Stimulated activated CD4-positive, alpha-beta T cell treated with anti-CD3 and anti-CD28 coated beads, Interleukin-1b, Interleukin-23, amount 100 ng/mL, for 1 hour (primary cell): ENCODE measurements at regions not wholly inside any gene's neighbourhood (a gene's known extent, or its start where the extent isn't known, plus 50 kb on each side); places are given as distances from the start of the nearest gene placed in this dataset.

Source experiments
- DNase-seq, 2 donors: peaks; one replicate each; pipeline ENCODE4 v3.0.0-alpha.2; 2020; ENCODE audit warnings: low read depth in 2 of 2

- DNase-seq: no peak
Measured at GRCh38 chr6:19736066-19736465, 101.1 kb upstream of the ID4 start.

GRCh38 chr6:19738010-19738409, 99.2 kb upstream of the ID4 start:
- DNase-seq: no peak

DNA sequence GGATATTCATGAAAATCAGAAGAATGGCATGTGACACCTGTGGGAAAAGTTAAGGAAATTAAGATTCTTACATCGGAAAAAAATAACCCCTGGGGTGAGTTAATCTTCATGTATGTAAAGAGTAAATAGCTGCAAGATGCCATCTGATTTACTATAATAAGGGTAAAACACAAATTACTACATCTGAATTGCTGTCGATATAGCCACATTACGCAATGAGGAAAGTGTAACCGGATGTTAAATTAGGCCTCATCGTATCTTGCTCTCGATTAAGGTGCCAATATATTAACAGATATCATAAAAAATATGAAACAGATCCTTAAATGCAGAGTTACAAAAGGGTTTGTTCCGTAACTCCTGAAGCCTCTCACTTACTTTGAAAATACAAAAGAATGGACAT, 87.4 kb upstream of the ID4 start:
- no peak for DNase-seq

GRCh38 chr6:19752746-19753145, 84.4 kb upstream of the ID4 start:
- no peak for DNase-seq

DNA sequence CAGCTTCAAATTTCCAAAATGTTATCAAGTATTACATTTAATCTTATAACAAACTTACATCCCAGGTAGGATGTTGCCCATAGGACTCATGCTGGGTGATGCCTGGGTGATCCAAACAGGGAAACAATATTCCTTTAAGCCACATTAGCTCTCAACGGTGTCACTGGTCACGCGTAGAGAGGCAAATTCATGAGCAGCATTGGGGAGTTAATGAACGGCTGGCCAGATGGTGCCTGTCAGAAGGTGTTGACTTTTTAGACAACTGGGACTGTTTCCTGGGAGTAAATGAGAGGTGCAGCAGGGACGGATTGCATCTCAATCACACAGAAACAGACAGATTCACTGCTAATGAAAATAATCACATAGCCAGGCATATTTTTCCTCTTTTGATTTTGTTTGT, 83.3 kb upstream of the ID4 start:
- DNase-seq: no peak

DNA sequence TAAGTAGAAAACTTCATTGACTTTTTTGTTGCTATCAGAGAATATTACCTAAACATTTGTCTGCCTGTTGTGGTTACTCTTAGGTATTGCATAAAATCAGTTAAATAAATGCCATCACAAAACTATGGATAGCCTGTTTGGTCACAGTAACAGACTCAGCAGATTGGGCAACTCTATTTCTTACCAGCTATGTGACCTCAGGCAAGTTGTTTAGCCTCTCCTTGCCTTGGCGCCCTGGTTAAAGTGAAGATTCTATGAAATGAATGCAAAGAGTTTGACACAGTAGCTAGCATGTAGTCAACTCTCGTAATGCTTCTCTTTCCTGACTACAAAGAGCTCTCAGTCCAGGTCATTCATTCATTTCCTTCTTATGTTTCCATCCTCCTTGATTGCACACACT, 82.5 kb upstream of the ID4 start:
- DNase-seq: no peak

DNA sequence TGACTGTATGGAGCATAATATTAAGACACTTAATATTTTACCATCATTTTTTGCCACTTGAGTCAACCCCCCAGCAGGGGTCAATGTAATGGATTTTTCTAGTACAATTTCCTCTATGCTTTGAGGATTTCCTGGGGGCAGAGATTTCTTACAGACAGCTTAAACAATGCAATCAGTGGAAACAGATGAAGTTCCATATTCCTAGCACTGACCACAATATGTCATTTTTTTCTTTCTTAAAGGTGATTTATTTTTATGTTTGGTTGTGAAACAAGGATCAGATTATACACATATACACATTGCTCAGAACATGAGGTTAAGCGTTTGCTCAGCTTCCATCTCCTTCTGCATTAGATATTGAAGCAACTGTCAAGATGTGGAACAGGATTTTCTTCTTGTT, 82.0 kb upstream of the ID4 start:
- DNase-seq: no peak

DNA sequence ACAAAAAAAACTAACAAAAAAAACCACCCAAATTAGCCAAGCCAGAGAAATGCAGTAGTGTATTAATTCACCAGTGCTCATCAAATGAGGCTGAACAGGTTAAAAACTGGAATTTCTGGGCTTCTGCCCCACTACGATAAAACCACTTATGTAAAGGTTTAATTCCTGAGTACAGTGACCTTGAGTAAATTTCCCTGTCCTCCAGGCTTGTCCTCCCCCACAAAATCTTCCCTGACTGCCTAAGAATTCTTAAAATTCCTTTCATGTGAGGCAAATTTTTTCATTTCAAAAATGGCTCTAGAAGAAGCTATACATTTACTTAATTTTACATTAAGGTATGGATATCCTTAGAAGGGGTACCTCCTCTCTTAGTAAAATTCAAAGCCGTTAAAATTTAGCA, 80.1 kb upstream of the ID4 start:
- no peak for DNase-seq

DNA sequence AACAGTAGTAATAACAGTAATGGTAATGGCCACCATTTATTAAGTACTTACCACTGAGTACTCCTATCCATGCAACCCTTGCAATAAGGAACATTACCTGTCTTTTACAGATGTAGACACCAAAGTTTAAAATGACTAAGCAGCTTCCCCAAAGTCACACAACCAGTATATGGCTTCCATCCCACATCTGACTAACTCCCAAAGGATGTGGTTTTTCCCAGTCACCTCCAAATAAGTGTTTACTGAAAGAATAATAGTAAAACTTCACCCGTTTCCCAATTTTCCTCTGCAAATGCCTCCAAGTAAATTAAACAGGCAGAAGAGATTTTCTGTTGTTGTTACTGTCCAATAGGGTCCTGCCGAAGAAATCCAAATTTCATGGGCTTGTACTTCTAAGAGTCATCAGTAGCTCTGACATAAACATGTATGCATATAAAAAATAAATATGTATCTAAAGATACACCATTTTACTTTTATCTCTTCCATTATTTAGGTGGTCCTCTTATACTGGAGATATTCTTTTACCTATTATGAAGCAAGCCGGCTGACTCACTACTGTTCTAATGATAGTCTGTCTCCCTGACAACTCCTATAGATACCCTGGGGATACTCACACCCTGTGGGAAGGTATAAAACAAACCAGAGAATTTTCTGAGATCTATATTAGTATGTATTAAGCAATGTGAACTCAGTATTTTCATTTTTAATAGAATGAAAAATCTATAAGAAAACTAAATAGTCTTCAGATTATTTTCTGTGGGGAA, 77.9 kb upstream of the ID4 start:
- DNase-seq: no peak

DNA sequence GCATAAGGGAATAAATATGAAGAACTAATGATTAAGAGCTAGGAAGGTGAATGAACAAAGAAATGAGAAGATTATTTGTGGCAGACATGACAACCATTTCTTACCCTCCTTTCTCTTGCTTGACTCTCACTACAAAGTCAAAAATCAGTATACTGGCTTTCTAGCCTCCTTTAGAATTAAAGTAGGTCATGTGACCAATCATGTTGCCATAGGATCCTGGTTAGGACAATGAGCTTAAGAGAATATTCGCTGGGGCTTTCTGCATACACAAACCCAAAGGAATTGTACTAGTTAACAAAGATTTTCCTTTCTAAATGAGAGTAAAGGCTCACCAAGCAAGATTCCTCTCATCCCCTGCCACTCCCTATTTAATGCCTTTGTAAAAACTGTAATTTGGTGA, 76.0 kb upstream of the ID4 start:
- DNase-seq: no peak

- no peak for DNase-seq
Measured at GRCh38 chr6:19771753-19772336, 65.3 kb upstream of the ID4 start.

DNA sequence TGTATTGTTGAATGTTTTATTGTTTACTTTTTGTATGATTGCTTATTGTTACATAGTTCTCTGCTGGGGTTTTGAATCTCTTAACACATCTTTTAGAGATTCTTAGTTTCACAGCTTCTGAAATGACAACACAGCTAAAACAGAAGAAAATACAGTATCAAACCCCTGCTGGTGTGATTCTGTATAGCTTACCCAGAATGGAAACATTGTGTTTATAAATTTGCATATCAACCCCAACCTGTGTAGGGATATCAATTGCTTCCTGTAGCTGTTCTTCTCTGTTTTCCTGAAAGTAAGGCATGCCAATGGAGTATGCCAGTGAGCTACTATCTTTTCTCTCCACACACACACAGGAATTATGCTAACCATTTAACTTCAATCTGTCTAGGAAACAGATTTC, 64.3 kb upstream of the ID4 start:
- no peak for DNase-seq

DNA sequence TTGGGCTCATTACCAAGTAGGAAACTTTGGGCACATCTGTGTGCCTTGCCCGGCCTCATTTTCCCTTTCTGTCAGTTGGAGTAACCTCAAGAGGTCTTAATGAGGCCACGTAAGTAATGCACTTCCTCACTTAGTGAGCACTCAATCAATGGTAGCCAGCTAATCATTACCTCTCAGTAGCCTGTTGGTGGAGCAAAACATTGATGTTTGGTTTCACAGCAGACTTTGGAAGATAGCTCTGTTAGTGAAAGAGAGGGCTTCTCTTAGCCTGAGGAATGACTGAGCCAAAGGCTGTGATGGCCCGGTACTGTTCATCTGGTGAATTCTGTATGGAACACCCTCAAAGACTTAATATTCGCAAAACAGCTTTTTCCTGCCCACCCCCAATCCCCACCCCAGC, 55.9 kb upstream of the ID4 start:
- no peak for DNase-seq

DNA sequence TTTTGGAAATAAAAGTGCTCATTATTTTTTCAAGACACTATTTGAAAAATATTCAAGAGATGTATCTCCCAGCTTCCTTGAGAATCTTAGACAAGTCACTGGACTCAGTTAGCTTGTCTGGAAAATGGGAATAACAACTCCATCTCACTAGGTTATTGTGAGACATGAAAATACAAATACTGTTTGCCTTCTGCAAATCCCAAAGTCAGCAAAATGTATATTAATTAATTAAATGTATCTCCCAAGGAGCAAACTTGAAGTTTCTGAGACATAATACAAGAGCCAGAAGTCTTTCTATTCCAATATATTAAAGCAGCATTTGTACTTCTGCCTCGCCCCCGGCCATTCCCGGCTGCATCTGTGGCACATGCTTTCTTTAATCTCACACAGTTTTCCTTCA, 54.6 kb upstream of the ID4 start:
- DNase-seq: no peak
